SH-SY5Y (cell line): ENCODE measurements at regions not wholly inside any gene's neighbourhood (a gene's known extent, or its start where the extent isn't known, plus 50 kb on each side); places are given as distances from the start of the nearest gene placed in this dataset.

Experiments used
- GATA2 ChIP-seq: IDR thresholded peaks from 2 replicates; pipeline ENCODE4 v1.6.1; 2011; ENCODE audit warnings: mild to moderate bottlenecking, low read depth, low read length
- GATA3 ChIP-seq: IDR thresholded peaks from 2 replicates; pipeline ENCODE4 v1.6.1; 2011; ENCODE audit warnings: low read depth, mild to moderate bottlenecking, low read length, moderate library complexity

GRCh38 chr10:36473122-36473521 is 652.3 kb upstream of the ANKRD30A start:
- TF ChIP-seq GATA2 = no peak
- no peak for TF ChIP-seq GATA3
